GM12878 (cell line): ENCODE measurements at regions not wholly inside any gene's neighbourhood (a gene's known extent, or its start where the extent isn't known, plus 50 kb on each side); places are given as distances from the start of the nearest gene placed in this dataset.

Experiments used
- ATAC-seq: fragments of 200-7000 bp; cut with Tn5 transposase; 3 replicates; pipeline ENCODE4 v1.9.1; 2020; ENCODE audit warnings: mild to moderate bottlenecking, moderate library complexity
- BruUV-seq: library from RNA; stranded (reverse); fragments of 400-500 nt; replicated peaks from 2 replicates; lab custom pipeline; 2021; lab: Mats Ljungman, UMichigan
- CTCF ChIA-PET: fragments of 300-600 bp; sonication (Branson Sonifier 250); formaldehyde crosslinking; extraction: SDS; loops from one replicate; lab custom pipeline; 2021; ENCODE audit warnings: inconsistent platforms; lab: Yijun Ruan, JAX
- POLR2A ChIA-PET: fragments of 350-600 bp; formaldehyde crosslinking; extraction: SDS; loops from one replicate; lab custom pipeline; 2021; ENCODE audit warnings: inconsistent platforms; lab: Charles Lee
- RAD21 ChIA-PET: fragments of 300-600 bp; sonication (Branson Sonifier 250); formaldehyde crosslinking; loops from one replicate; lab custom pipeline; 2023; ENCODE audit warnings: antibody characterized with exemption; ENCODE audit not compliant: unreplicated experiment; lab: Charles Lee
- SMC1A ChIA-PET: fragments of 300-600 bp; sonication (Branson Sonifier 250); formaldehyde crosslinking; loops from one replicate; lab custom pipeline; 2023; ENCODE audit not compliant: unreplicated experiment, uncharacterized antibody; lab: Charles Lee
- DNase-seq: peaks from one replicate; pipeline ENCODE4 v3.0.0-alpha.2; 2011; ENCODE audit warnings: low read depth, low spot score
- FAIRE-seq: peaks from 3 replicates; lab custom pipeline; 2011; peaks lifted over from hg19 to GRCh38; lab: Jason Lieb, UNC
- H2AFZ ChIP-seq: 2 replicates; pipeline ENCODE4 v1.6.0; 2011; ENCODE audit warnings: low read depth, low read length, control low read depth; ENCODE audit not compliant: control insufficient read depth
- H3K27ac ChIP-seq: 2 replicates; pipeline ENCODE4 v1.5.1; 2011; ENCODE audit warnings: control low read depth; ENCODE audit not compliant: control insufficient read depth, insufficient read depth
- H3K27me3 ChIP-seq, 2 experiments: replicated peaks in 1 of 2; 2 replicates each; pipeline versions ENCODE4 v1.6.0 to v1.6.1; 2011; ENCODE audit warnings: low read length in 1 of 2; ENCODE audit not compliant: control insufficient read depth in 2 of 2, insufficient read depth in 2 of 2
- H3K36me3 ChIP-seq, 2 experiments: 2 replicates each; pipeline ENCODE4 v1.5.1; 2011; ENCODE audit warnings: low read length in 1 of 2; ENCODE audit not compliant: control insufficient read depth in 2 of 2, insufficient read depth in 2 of 2
- H3K4me1 ChIP-seq: 2 replicates; pipeline ENCODE4 v1.6.1; 2011; ENCODE audit warnings: mild to moderate bottlenecking, low read length, moderate library complexity, mixed read lengths; ENCODE audit not compliant: control insufficient read depth, insufficient read depth
- H3K4me2 ChIP-seq: 2 replicates; pipeline ENCODE4 v1.6.0; 2011; ENCODE audit warnings: control low read depth; ENCODE audit not compliant: control insufficient read depth, insufficient read depth
- H3K4me3 ChIP-seq: fragments of 200-600 bp; sonication (generic); 2 replicates; pipeline ENCODE4 v1.5.1; 2016
- H3K79me2 ChIP-seq: 2 replicates; pipeline ENCODE4 v1.6.0; 2011; ENCODE audit warnings: low read length; ENCODE audit not compliant: control insufficient read depth, insufficient read depth
- H3K9ac ChIP-seq: 2 replicates; pipeline ENCODE4 v1.8.0; 2011; ENCODE audit warnings: low read length, control low read depth, mixed read lengths; ENCODE audit not compliant: control insufficient read depth, insufficient read depth
- H3K9me3 ChIP-seq: replicated peaks from 3 replicates; pipeline ENCODE4 v1.5.1; 2011; ENCODE audit warnings: mild to moderate bottlenecking, low read length; ENCODE audit not compliant: control insufficient read depth, insufficient read depth
- H4K20me1 ChIP-seq: 2 replicates; pipeline ENCODE4 v1.6.0; 2011; ENCODE audit not compliant: control insufficient read depth, insufficient read depth
- CHD4 ChIP-seq: fragments of 200-600 bp; sonication (generic); IDR thresholded peaks from 2 replicates; pipeline ENCODE4 v1.6.1; 2016; ENCODE audit warnings: mild to moderate bottlenecking
- EP300 ChIP-seq, 2 experiments: fragments of 150-350 bp in 1 of 2; IDR thresholded peaks; 2 replicates each; pipeline ENCODE4 v1.6.1; 2011 to 2012; ENCODE audit warnings: low read depth in 2 of 2, low read length in 2 of 2, borderline replicate concordance in 1 of 2, improper control_type of control experiment in 1 of 2, inconsistent platforms in 1 of 2; ENCODE audit not compliant: control insufficient read depth in 1 of 2
- ESRRA ChIP-seq: IDR thresholded peaks from 2 replicates; pipeline ENCODE4 v1.6.1; 2012; ENCODE audit warnings: mild to moderate bottlenecking, low read length, improper control_type of control experiment
- EZH2 ChIP-seq: IDR thresholded peaks from 2 replicates; pipeline ENCODE4 v1.6.1; 2012; ENCODE audit warnings: low read depth, mild to moderate bottlenecking, control low read depth, inconsistent platforms, low read length, borderline replicate concordance; ENCODE audit not compliant: control insufficient read depth
- IKZF2 ChIP-seq, 2 experiments: fragments of 450-650 bp; IDR thresholded peaks; 2 replicates each; pipeline ENCODE4 v1.6.1; 2017; ENCODE audit warnings: mild to moderate bottlenecking in 2 of 2, moderate library complexity in 2 of 2
- MEF2B ChIP-seq: fragments of 450-650 bp; IDR thresholded peaks from 2 replicates; pipeline ENCODE4 v1.6.1; 2018; ENCODE audit warnings: mild to moderate bottlenecking, moderate library complexity; ENCODE audit not compliant: partially characterized antibody, poor library complexity, severe bottlenecking
- MTA2 ChIP-seq: fragments of 450-650 bp; IDR thresholded peaks from 2 replicates; pipeline ENCODE4 v1.6.1; 2016; ENCODE audit warnings: low read depth, mild to moderate bottlenecking, moderate library complexity
- MTA3 ChIP-seq: IDR thresholded peaks from 2 replicates; pipeline ENCODE4 v1.6.1; 2012; ENCODE audit warnings: low read length, inconsistent platforms, borderline replicate concordance
- NBN ChIP-seq: fragments of 450-650 bp; IDR thresholded peaks from 2 replicates; pipeline ENCODE4 v1.6.1; 2016
- NFYA ChIP-seq: IDR thresholded peaks from 2 replicates; pipeline ENCODE4 v1.6.1; 2011; ENCODE audit warnings: low read depth, mild to moderate bottlenecking, low read length, improper control_type of control experiment, borderline replicate concordance
- RAD21 ChIP-seq: IDR thresholded peaks from 2 replicates; pipeline ENCODE4 v1.6.1; 2011; ENCODE audit warnings: mild to moderate bottlenecking, low read depth, low read length, moderate library complexity; ENCODE audit not compliant: insufficient read depth
- RFX5 ChIP-seq: IDR thresholded peaks from 2 replicates; pipeline ENCODE4 v1.6.1; 2011; ENCODE audit warnings: low read depth, low read length, improper control_type of control experiment
- STAT1 ChIP-seq: fragments of 450-650 bp; conservative IDR thresholded peaks from 2 replicates; pipeline ENCODE4 v1.6.1; 2014; ENCODE audit warnings: antibody characterized with exemption, mild to moderate bottlenecking
- WGBS: methylation state at CpG from one replicate; pipeline ENCODE4 v1.1.6; 2016; ENCODE audit warnings: low lambda C conversion rate; ENCODE audit not compliant: insufficient replicate concordance, insufficient coverage; ENCODE audit errors: missing lambda C conversion rate; 5-methylcytosine and 5-hydroxymethylcytosine counted together
- in situ Hi-C: fragments of 300-500 bp; cut with MboI; formaldehyde crosslinking; loops from 9 replicates; pipeline ENCODE4 v1.14.3; 2018; ENCODE audit warnings: mixed read lengths
- intact Hi-C: fragments of 100-400 bp; cut with micrococcal nuclease; formaldehyde crosslinking; loops from one replicate; pipeline ENCODE4 v1.14.2; 2022; ENCODE audit not compliant: unreplicated experiment
- TF ChIP-seq, protein P1 (sequence below): fragments of 450-650 bp; conservative IDR thresholded peaks from 2 replicates; pipeline ENCODE4 v1.6.1; 2017; ENCODE audit warnings: mild to moderate bottlenecking, moderate library complexity
- TF ChIP-seq, protein P2 (sequence below): IDR thresholded peaks from 2 replicates; pipeline ENCODE4 v1.6.1; 2011; ENCODE audit warnings: low read depth, mild to moderate bottlenecking, low read length, moderate library complexity, borderline replicate concordance; ENCODE audit errors: extremely low read depth

DNA sequence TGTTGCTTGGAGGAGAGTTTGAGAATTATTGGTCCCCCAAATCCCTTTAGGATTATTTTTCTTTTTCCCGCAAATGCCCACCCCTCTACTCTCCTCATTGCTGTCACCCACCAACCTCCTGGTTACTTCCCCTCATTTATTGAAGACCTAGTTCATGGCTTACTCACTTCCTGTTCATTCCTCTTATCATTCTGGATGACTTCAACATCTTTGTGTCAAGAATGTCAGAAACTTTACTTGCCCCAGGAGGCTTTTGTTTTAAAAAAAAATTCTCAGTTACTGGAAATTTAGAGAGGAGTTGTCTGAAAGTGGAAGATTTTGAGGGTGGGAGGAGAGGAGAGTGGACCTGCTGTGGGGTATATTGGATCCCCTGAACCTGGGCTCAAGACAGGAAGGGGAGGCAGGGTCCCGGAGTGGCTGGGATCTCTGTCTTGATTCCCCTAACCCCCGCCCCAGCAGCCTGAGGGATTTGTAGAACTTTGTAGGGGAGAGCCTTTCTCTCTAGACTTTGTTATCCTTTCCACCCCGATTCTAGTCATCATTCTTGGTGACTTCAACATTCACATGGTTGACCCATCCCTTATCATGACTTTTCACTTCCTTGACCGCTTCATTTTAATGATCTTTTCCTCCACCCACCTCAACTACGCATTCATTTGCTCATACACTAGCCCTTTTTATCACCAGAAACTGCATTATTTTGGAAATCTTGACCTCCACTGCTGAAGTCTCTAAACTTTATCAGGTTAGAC lies 69.9 kb upstream of the ESX1 start:
- RAD21 ChIA-PET = no interaction called here
- no peak overlapping the region for H3K9ac ChIP-seq
- no peak overlapping the region for H3K4me3 ChIP-seq
- no peaks in the 10 kb centered on the region for H4K20me1 ChIP-seq
- no peaks in the 10 kb centered on the region for H3K9me3 ChIP-seq
- no peak overlapping the region for H3K4me2 ChIP-seq
- TF ChIP-seq ESRRA (no peak), MEF2B (no peak), EP300 (IDR thresholded peaks at IDR 0.05; ENCODE audit: borderline replicate concordance in 1 of 2, control insufficient read depth in 1 of 2, low read depth in 2 of 2, low read length in 2 of 2) (no peak), EZH2 (no peak), RFX5 (no peak), RAD21 (no peak), MTA2 (no peak), STAT1 (no peak), CHD4 (no peak), IKZF2 (IDR thresholded peaks at IDR 0.05) (no peak), NBN (no peak), NFYA (no peak), MTA3 (no peak)
- TF ChIP-seq, protein P1, sequence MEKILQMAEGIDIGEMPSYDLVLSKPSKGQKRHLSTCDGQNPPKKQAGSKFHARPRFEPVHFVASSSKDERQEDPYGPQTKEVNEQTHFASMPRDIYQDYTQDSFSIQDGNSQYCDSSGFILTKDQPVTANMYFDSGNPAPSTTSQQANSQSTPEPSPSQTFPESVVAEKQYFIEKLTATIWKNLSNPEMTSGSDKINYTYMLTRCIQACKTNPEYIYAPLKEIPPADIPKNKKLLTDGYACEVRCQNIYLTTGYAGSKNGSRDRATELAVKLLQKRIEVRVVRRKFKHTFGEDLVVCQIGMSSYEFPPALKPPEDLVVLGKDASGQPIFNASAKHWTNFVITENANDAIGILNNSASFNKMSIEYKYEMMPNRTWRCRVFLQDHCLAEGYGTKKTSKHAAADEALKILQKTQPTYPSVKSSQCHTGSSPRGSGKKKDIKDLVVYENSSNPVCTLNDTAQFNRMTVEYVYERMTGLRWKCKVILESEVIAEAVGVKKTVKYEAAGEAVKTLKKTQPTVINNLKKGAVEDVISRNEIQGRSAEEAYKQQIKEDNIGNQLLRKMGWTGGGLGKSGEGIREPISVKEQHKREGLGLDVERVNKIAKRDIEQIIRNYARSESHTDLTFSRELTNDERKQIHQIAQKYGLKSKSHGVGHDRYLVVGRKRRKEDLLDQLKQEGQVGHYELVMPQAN = no peak
- TF ChIP-seq, protein P2, sequence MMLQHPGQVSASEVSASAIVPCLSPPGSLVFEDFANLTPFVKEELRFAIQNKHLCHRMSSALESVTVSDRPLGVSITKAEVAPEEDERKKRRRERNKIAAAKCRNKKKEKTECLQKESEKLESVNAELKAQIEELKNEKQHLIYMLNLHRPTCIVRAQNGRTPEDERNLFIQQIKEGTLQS = no peak
- H3K4me1 ChIP-seq = no peaks in the 10 kb centered on the region
- no peak overlapping the region for H3K27ac ChIP-seq
- DNase-seq (no peak), ATAC-seq (no peak), FAIRE-seq (no peak)
- no TSS peak for BruUV-seq
- intact Hi-C loops (no loop called here), in situ Hi-C loops (no loop called here)
- POLR2A ChIA-PET = no interaction called here
- H3K36me3 ChIP-seq = no peaks in the 10 kb centered on the region
- 53% methylated on average over 5 of the region's 6 CpGs for WGBS
- SMC1A ChIA-PET = no interaction called here
- H2AFZ ChIP-seq = no peak overlapping the region
- CTCF ChIA-PET = no interaction called here
- no peaks in the 10 kb centered on the region for H3K79me2 ChIP-seq
- H3K27me3 ChIP-seq = no peaks in the 10 kb centered on the region; a peak in 1 of 4 replicates
